ENCODE measurements at regions not wholly inside any gene's neighbourhood (a gene's known extent, or its start where the extent isn't known, plus 50 kb on each side); places are given as distances from the start of the nearest gene placed in this dataset.

DNA sequence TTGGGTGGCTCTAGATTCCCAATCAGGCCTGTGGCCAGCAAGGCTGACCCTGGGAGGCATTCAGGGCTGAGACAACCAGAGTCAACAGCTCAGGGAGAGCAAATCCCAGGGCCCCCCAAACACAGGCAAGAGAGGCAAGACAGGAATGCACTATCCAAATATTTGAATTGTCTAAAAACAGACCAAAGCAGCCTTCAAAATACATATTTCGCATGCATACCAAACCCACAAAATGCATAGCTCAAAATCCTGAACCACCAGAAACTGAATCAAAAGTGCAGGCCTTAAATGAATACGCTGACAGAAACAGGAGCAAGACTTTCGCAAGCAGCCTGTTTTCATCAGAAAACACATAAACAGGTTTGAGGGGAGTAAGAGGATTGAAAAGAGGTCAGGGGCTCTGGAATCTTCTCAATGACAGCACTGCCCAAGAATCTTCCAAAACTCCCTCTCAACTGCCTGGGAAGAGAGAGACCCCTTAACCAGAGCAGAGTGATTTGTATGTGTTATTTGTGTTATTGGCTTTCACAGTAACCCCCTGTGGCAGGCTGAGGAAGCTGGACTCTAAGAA lies 213.6 kb upstream of the CDH5 start:
- 57 to 75% (median 70%) methylated on average over 3 of the region's 3 CpGs for WGBS, 5 donors
- intact Hi-C loops (cut with DNase I; ENCODE audit: low total_unique reads), result no loop called here
- no peaks in the 10 kb centered on the region for H3K9me3 ChIP-seq
- H3K4me3 ChIP-seq, result no peak overlapping the region
- H3K27me3 ChIP-seq, result no peaks in the 10 kb centered on the region
- no peaks in the 10 kb centered on the region for H3K36me3 ChIP-seq
- DNase-seq, result peak in 1 of 2 donors; percentile 48
- H3K27ac ChIP-seq, result peak overlapping the region in 1 of 5 donors; percentile 17
- H3K4me1 ChIP-seq, result peaks cover 0 to 13% (median 2%) of the 10 kb centered on the region in 4 donors
- TF ChIP-seq EP300 (IDR thresholded peaks at IDR 0.05), result no peak
- TF ChIP-seq POLR2AphosphoS5 (IDR thresholded peaks at IDR 0.05), result no peak
- TF ChIP-seq POLR2A (IDR thresholded peaks at IDR 0.05), result no peak
- TF ChIP-seq, protein P1, sequence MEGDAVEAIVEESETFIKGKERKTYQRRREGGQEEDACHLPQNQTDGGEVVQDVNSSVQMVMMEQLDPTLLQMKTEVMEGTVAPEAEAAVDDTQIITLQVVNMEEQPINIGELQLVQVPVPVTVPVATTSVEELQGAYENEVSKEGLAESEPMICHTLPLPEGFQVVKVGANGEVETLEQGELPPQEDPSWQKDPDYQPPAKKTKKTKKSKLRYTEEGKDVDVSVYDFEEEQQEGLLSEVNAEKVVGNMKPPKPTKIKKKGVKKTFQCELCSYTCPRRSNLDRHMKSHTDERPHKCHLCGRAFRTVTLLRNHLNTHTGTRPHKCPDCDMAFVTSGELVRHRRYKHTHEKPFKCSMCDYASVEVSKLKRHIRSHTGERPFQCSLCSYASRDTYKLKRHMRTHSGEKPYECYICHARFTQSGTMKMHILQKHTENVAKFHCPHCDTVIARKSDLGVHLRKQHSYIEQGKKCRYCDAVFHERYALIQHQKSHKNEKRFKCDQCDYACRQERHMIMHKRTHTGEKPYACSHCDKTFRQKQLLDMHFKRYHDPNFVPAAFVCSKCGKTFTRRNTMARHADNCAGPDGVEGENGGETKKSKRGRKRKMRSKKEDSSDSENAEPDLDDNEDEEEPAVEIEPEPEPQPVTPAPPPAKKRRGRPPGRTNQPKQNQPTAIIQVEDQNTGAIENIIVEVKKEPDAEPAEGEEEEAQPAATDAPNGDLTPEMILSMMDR (IDR thresholded peaks at IDR 0.05), result no peak

DNA sequence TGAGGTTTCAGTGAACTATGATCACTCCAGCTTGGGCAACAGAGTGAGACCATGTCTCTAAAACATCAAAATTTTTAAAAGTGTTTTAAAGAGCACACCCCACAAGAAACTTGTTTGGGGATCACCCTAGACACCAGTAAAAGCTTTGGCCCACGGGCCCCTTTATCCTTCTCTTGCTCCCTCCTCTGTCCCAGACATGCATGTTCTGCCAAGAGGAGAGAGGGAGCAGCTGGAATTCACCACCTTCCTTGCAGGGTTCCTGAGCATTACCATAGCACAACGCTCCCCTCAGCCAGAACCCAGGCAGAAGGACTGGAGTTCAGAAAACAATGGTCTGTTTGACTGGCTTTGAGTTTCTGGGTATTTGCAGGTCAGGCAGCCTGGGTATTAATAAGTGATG lies 214.3 kb upstream of the CDH5 start:
- H3K27me3 ChIP-seq, result no peaks in the 10 kb centered on the region
- 59 to 68% (median 64%) methylated on average over 2 of the region's 2 CpGs for WGBS, 5 donors
- peak overlapping the region in 1 of 5 donors; percentile 75 for H3K27ac ChIP-seq
- H3K36me3 ChIP-seq, result no peaks in the 10 kb centered on the region
- H3K4me1 ChIP-seq, result peaks cover 0 to 13% (median 2%) of the 10 kb centered on the region in 4 donors
- no peaks in the 10 kb centered on the region for H3K9me3 ChIP-seq
- no peak overlapping the region for H3K4me3 ChIP-seq
- no peak for DNase-seq
- intact Hi-C loops (cut with DNase I; ENCODE audit: low total_unique reads), result no loop called here
- TF ChIP-seq EP300 (IDR thresholded peaks at IDR 0.05), result no peak
- TF ChIP-seq POLR2A (IDR thresholded peaks at IDR 0.05), result no peak
- TF ChIP-seq, protein P1 (IDR thresholded peaks at IDR 0.05), result no peak
- TF ChIP-seq POLR2AphosphoS5 (IDR thresholded peaks at IDR 0.05), result no peak

DNA sequence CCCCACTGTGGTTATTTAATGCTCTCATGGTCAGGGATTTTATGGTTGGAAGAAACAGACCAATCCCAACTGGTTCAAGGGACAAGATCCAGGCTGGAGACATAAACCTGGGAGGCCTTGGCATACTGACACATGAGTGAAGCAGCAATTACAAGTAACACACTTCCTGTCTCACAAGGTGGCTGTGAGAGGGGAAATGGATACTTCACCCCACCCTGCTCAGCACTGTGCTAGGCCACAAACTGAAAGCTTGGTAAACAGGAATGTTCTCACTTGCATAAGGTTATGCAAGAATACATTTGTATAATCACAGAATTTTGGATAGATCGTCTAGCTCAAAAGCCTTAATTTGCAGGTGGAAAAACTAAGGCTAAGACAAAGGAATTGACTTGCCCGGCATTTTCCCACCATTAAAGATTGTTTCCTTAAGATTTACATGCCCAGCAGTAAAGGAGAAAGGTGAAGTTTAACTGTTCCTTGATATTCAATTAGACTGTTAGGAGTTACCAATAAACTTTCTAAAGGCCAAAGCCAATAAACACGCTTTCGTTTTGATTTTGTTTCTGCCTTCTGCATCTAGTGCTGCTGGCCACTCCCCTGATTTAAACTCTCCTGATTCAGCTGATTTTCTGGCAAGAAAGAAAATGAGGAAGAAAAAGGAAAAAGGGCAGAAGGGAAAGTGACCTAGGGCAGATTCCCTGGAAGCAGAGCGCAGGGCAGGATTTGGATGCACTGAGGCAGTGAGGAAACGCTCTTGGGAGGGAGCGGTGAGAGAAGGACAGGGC lies 215.6 kb upstream of the CDH5 start:
- no peaks in the 10 kb centered on the region for H3K9me3 ChIP-seq
- DNase-seq, result peak in 1 of 2 donors; percentile 37
- H3K36me3 ChIP-seq, result no peaks in the 10 kb centered on the region
- TF ChIP-seq, protein P1 (IDR thresholded peaks at IDR 0.05), result no peak
- TF ChIP-seq POLR2AphosphoS5 (IDR thresholded peaks at IDR 0.05), result peak in 2 of 3 donors; percentile 17 to 41
- intact Hi-C loops (cut with DNase I; ENCODE audit: low total_unique reads), result no loop called here
- peaks cover 0 to 13% (median 2%) of the 10 kb centered on the region in 4 donors for H3K4me1 ChIP-seq
- H3K27ac ChIP-seq, result peak overlapping the region; percentile 2 to 75 (median 24)
- no peaks in the 10 kb centered on the region for H3K27me3 ChIP-seq
- H3K4me3 ChIP-seq, result no peak overlapping the region
- 65 to 75% (median 73%) methylated on average over 7 of the region's 7 CpGs for WGBS, 5 donors

DNA sequence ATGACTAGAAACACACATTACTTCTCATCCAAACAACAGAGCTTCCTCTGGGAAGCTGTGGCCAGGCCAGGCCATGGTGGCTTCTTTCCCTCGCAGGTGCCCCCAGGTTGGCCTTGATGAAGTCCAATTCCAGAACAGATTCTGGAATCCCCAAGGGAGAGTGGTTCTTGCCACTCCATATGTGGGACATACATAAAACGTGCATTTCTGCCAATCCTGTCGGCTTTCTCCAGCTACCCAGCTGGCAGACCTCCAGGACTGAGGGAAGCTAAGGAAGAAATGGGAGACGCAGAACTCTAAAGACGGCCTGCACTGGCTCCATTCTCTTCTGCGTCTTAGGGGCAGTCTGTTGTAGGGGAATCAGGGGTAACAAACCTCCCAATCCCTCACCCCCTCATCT lies 219.2 kb upstream of the CDH5 start:
- WGBS, 5 donors, result 65 to 86% (median 79%) methylated on average over 6 of the region's 6 CpGs
- Histone ChIP-seq H3K27me3 (no peaks in the 10 kb centered on the region), H3K4me1 (peaks cover 0 to 13% (median 2%) of the 10 kb centered on the region in 4 donors), H3K27ac (no peak overlapping the region), H3K9me3 (no peaks in the 10 kb centered on the region), H3K36me3 (no peaks in the 10 kb centered on the region), H3K4me3 (no peak overlapping the region)
- TF ChIP-seq POLR2A (IDR thresholded peaks at IDR 0.05), result no peak
- TF ChIP-seq, protein P1 (IDR thresholded peaks at IDR 0.05), result no peak
- no peak for TF ChIP-seq POLR2AphosphoS5 (IDR thresholded peaks at IDR 0.05)
- TF ChIP-seq EP300 (IDR thresholded peaks at IDR 0.05), result no peak
- no peak for DNase-seq
- intact Hi-C loops (cut with DNase I; ENCODE audit: low total_unique reads), result no loop called here
